ENCODE measurements at regions not wholly inside any gene's neighbourhood (a gene's known extent, or its start where the extent isn't known, plus 50 kb on each side); places are given as distances from the start of the nearest gene placed in this dataset.

DNA sequence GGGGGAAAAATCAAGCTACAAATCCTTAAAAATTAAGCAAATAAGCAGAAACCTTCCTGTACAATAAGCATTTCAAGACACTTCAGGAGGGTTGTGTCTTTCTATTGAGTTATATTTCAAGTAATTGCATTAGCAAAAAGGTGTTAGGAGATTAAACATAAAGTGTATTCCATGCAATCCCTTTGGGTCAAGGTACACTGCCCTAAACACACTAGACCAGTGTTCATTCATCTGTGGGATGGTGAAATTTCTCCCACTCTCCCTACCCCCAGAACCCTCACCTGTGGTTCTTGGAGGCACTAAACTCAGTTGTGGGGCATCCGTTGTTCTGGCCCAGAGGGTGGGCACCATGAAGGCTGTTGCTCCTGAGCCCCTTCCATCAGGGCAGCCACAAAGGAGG lies 205.1 kb upstream of the SGK1 start:
- Histone ChIP-seq H3K36me3 (no peaks in the 10 kb centered on the region), H3K27me3 (no peaks in the 10 kb centered on the region), H3K9me3 (no peaks in the 10 kb centered on the region), H3K27ac (peak overlapping the region in 2 of 3 donors; percentile 62 to 64), H3K4me1 (peaks cover 52 to 71% of the 10 kb centered on the region in 2 donors), H3K4me3 (replicated peaks in 1 of 3) (no peak overlapping the region)
- intact Hi-C loops (cut with DNase I): loop anchor here (10.0 kb wide), 1 partner anchor 112 kb away; no protein-coding TSS in a partner anchor
- DNase-seq: no peak
- WGBS, 2 donors: 89 to 92% methylated on average over 1 of the region's 1 CpG
- no peak for TF ChIP-seq POLR2A (IDR thresholded peaks at IDR 0.05)
- TF ChIP-seq, protein P1, sequence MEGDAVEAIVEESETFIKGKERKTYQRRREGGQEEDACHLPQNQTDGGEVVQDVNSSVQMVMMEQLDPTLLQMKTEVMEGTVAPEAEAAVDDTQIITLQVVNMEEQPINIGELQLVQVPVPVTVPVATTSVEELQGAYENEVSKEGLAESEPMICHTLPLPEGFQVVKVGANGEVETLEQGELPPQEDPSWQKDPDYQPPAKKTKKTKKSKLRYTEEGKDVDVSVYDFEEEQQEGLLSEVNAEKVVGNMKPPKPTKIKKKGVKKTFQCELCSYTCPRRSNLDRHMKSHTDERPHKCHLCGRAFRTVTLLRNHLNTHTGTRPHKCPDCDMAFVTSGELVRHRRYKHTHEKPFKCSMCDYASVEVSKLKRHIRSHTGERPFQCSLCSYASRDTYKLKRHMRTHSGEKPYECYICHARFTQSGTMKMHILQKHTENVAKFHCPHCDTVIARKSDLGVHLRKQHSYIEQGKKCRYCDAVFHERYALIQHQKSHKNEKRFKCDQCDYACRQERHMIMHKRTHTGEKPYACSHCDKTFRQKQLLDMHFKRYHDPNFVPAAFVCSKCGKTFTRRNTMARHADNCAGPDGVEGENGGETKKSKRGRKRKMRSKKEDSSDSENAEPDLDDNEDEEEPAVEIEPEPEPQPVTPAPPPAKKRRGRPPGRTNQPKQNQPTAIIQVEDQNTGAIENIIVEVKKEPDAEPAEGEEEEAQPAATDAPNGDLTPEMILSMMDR (IDR thresholded peaks at IDR 0.05): no peak

DNA sequence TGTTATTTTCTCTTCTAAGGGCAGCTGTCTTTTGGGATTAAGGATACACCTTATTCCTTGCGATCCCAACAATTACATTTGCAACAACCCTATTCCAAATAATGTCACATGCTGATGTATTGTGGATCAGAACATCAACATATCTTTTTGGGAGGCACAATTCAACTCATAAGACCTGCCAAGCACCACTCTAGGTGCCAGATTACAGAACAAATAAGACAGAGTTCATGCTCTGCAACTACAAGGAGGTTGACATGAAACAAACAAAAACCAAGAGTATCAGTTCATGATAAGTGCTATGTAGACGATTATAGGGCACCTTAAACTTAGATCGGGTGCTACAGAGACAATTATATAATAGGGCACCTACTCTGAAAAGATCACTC lies 203.2 kb upstream of the SGK1 start:
- TF ChIP-seq POLR2A (IDR thresholded peaks at IDR 0.05): no peak
- TF ChIP-seq, protein P1 (IDR thresholded peaks at IDR 0.05): no peak
- WGBS, 2 donors: 52 to 64% methylated on average over 3 of the region's 3 CpGs
- H3K4me1 ChIP-seq: peaks cover 72 to 81% of the 10 kb centered on the region in 2 donors
- no peak overlapping the region for H3K4me3 ChIP-seq (replicated peaks in 1 of 3)
- H3K27me3 ChIP-seq: no peaks in the 10 kb centered on the region
- peak in 1 of 2 donors; percentile 29 for DNase-seq
- H3K9me3 ChIP-seq: no peaks in the 10 kb centered on the region
- H3K36me3 ChIP-seq: no peaks in the 10 kb centered on the region
- peak overlapping the region; percentile 88 to 91 (median 90) for H3K27ac ChIP-seq
- intact Hi-C loops (cut with DNase I): loop anchor here (10.0 kb wide), 1 partner anchor 114 kb away; no protein-coding TSS in a partner anchor

DNA sequence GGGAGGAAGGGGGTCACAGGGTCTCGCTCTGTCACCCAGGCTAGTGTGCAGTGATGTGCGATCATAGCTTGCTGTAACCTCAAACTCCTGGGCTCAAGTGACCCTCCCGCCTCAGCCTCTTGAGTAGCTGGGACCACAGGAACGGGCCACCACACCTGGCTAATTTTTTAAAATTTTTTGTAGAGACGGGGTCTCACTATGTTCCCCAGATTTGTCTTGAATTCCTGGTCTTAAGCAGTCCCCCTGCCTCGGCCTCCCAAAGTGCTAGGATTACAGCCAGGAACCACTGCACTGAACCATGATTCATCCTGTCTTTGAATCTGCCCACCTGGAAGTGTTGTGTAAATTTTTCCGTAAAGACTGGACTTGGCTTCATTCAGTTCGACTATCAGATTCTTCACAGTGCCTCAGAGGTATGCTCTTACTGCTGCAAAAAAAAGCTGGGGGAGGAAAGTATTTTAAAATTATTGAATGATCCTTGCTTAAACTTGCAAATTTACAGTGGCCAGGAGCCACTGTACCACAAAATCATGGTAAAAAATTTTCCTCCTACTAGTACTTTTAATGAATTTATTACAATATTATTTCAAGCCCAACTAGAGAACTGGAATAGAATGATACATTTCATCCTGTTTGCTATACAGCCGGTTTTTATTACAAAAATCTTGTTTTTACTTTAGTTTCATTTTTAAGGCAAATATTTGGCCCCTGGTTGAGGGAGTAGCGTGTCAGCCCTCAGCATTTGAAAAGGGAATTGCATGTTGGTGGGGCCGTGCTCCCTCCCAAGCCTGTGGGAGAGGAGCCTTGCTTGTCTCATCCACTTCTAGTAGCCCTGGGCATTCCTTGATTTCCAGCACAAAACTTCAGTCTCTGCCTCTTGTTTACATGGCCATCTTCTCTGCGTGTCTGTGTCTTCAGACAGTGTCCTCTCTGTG lies 202.5 kb upstream of the SGK1 start:
- peak overlapping the region; percentile 88 to 91 (median 90) for H3K27ac ChIP-seq
- no peaks in the 10 kb centered on the region for H3K9me3 ChIP-seq
- TF ChIP-seq, protein P1 (IDR thresholded peaks at IDR 0.05): no peak
- no peak for TF ChIP-seq POLR2A (IDR thresholded peaks at IDR 0.05)
- intact Hi-C loops (cut with DNase I): loop anchor here (10.0 kb wide), 1 partner anchor 114 kb away; no protein-coding TSS in a partner anchor
- no peak overlapping the region for H3K4me3 ChIP-seq (replicated peaks in 1 of 3)
- H3K27me3 ChIP-seq: no peaks in the 10 kb centered on the region
- peaks cover 70 to 81% of the 10 kb centered on the region in 2 donors for H3K4me1 ChIP-seq
- peak; percentile 57 to 66 for DNase-seq
- no peaks in the 10 kb centered on the region for H3K36me3 ChIP-seq
- WGBS, 2 donors: 33 to 46% methylated on average over 12 of the region's 12 CpGs

DNA sequence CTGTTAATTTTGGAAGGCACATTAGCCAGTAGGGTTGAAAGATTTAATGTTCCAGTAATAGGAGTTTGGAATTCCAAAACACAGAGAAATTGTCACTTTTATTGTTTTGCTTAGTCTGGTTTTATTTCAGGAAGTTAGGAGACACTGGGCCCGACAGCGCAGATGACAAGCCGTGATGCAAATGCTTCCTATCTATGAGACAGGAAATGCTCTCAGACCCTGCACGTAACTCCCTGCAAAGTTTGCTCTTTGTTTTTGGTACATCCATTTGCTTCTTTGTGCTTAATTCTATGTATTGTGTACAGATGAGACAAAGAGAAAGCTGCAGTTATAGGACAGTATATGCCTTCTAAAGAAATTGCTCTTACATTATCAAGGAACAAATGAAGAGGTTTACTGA lies 201.6 kb upstream of the SGK1 start:
- Histone ChIP-seq H3K36me3 (no peaks in the 10 kb centered on the region), H3K4me3 (replicated peaks in 1 of 3) (no peak overlapping the region), H3K9me3 (no peaks in the 10 kb centered on the region), H3K27me3 (no peaks in the 10 kb centered on the region), H3K27ac (peak overlapping the region; percentile 88 to 91 (median 90)), H3K4me1 (peaks cover 66 to 71% of the 10 kb centered on the region in 2 donors)
- intact Hi-C loops (cut with DNase I): loop anchor here (5.0 kb wide), 1 partner anchor 337 kb away; no protein-coding TSS in a partner anchor
- peak in 1 of 2 donors; percentile 30 for DNase-seq
- 65 to 80% methylated on average over 4 of the region's 4 CpGs for WGBS, 2 donors
- no peak for TF ChIP-seq POLR2A (IDR thresholded peaks at IDR 0.05)
- TF ChIP-seq, protein P1 (IDR thresholded peaks at IDR 0.05): no peak

DNA sequence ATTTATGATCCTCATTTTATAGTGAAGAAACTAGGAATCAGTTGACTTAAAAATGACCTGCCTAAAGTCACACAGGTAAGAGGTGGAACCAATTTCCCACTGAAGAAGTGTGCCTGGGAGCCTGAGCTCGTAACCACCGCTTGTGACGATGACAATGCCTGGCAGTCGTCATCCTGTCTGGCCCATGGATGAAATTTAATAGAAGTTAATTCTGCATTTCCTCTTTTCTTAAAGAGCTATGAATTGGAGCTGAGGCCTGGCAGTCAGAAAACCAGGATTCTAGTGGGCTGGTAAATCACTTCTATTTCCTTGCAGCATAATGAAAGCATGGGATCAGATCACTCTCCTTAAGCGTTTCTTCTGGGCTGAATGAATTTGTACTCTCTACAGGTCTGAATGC lies 200.0 kb upstream of the SGK1 start:
- peaks cover 59 to 62% of the 10 kb centered on the region in 2 donors for H3K4me1 ChIP-seq
- no peak for TF ChIP-seq POLR2A (IDR thresholded peaks at IDR 0.05)
- TF ChIP-seq, protein P1 (IDR thresholded peaks at IDR 0.05): no peak
- H3K36me3 ChIP-seq: no peaks in the 10 kb centered on the region
- peak; percentile 28 to 34 for DNase-seq
- intact Hi-C loops (cut with DNase I): loop anchor here (5.0 kb wide), 1 partner anchor 336 kb away; no protein-coding TSS in a partner anchor
- no peaks in the 10 kb centered on the region for H3K27me3 ChIP-seq
- H3K9me3 ChIP-seq: no peaks in the 10 kb centered on the region
- H3K27ac ChIP-seq: peak overlapping the region; percentile 81 to 91 (median 90)
- whole genome bisulfite sequencing, 2 donors: 39 to 40% methylated on average over 5 of the region's 5 CpGs
- no peak overlapping the region for H3K4me3 ChIP-seq (replicated peaks in 1 of 3)
